Transverse colon (tissue), 4 donors: ENCODE measurements at regions not wholly inside any gene's neighbourhood (a gene's known extent, or its start where the extent isn't known, plus 50 kb on each side); places are given as distances from the start of the nearest gene placed in this dataset.

Experiments
- DNase-seq: peaks from one replicate; pipeline ENCODE4 v3.0.0-alpha.2; 2019
- H3K27ac ChIP-seq, 4 donors: fragments of 200-600 bp; sonication (generic); 2 replicates each; pipeline ENCODE4 v1.5.1; 2016 to 2018; ENCODE audit warnings: inconsistent platforms in 4 of 4
- H3K27me3 ChIP-seq: fragments of 200-600 bp; sonication (generic); 2 replicates; pipeline ENCODE4 v1.5.1; 2017; ENCODE audit warnings: inconsistent platforms
- H3K36me3 ChIP-seq, 4 donors: fragments of 200-600 bp; sonication (generic); 2 replicates each; pipeline ENCODE4 v1.5.1; 2017 to 2019; ENCODE audit warnings: inconsistent platforms in 4 of 4
- H3K4me1 ChIP-seq, 4 donors: fragments of 200-600 bp; sonication (generic); 2 replicates each; pipeline ENCODE4 v1.5.1; 2017 to 2020; ENCODE audit warnings: inconsistent platforms in 4 of 4
- H3K4me3 ChIP-seq, 4 donors: fragments of 200-600 bp; sonication (generic); 1 replicate in 1 of 4; 2 replicates in 3 of 4; pipeline versions ENCODE4 v1.5.1 to v1.6.1; 2017 to 2019; ENCODE audit warnings: inconsistent platforms in 4 of 4
- H3K9me3 ChIP-seq, 2 donors: fragments of 200-600 bp; sonication (generic); 2 replicates each; pipeline ENCODE4 v1.5.1; 2017 to 2019; ENCODE audit warnings: inconsistent platforms in 2 of 2
- CTCF ChIP-seq, 5 experiments: fragments of 200-600 bp in 3 of 5; fragments of 450-650 bp in 2 of 5; sonication (generic) in 3 of 5; IDR thresholded peaks; 1 replicate in 2 of 5; 2 replicates in 3 of 5; pipeline ENCODE4 v1.5.1; 2016 to 2017; ENCODE audit warnings: antibody characterized with exemption in 5 of 5, inconsistent platforms in 3 of 5, mild to moderate bottlenecking in 2 of 5, moderate library complexity in 1 of 5
- EP300 ChIP-seq: sonication (generic); formaldehyde crosslinking; IDR thresholded peaks from one replicate; pipeline ENCODE4 v1.6.1; 2017; ENCODE audit warnings: antibody characterized with exemption, low read depth
- POLR2A ChIP-seq: fragments of 450-650 bp; IDR thresholded peaks from one replicate; pipeline ENCODE4 v1.6.1; 2016; ENCODE audit warnings: antibody characterized with exemption, mild to moderate bottlenecking, moderate library complexity
- POLR2AphosphoS5 ChIP-seq, 3 donors: sonication (generic); formaldehyde crosslinking; IDR thresholded peaks; one replicate each; pipeline ENCODE4 v1.6.1; 2016; ENCODE audit warnings: antibody characterized with exemption in 3 of 3
- WGBS, 2 donors: methylation state at CpG; one replicate each; pipeline ENCODE4 v1.1.5; 2018; ENCODE audit warnings: low coverage in 1 of 2; 5-methylcytosine and 5-hydroxymethylcytosine counted together
- in situ Hi-C, 4 donors: fragments of 200-750 bp; cut with MboI; loops; one replicate each; pipeline versions ENCODE4 v1.15.0 to v1.15.1; 2017; ENCODE audit warnings: low sequenced_read_pairs in 3 of 4, low pct_ligation_motif_present in 1 of 4, low pct_unique_long_range_greater_than_20kb in 1 of 4
- intact Hi-C: fragments of 100-400 bp; cut with DNase I; formaldehyde crosslinking; loops from one replicate; pipeline ENCODE4 v1.15.1; 2023; ENCODE audit warnings: low total_unique reads

- peaks cover 58 to 77% (median 64%) of the 10 kb centered on the region in 4 donors for H3K4me1 ChIP-seq
- 0 to 20% methylated on average over 1 to 17 of the region's 47 CpGs for WGBS, 2 donors
Observed at GRCh38 chr12:124517260-124518050, 50.0 kb downstream of the NCOR2 start.

GRCh38 chr12:124516850-124517249 lies 50.6 kb downstream of the NCOR2 start:
- intact Hi-C loops (loop anchor here (5.0 to 10.0 kb wide), 3 partner anchors 35 to 152 kb away; partner anchors contain the start of gene NCOR2), in situ Hi-C loops (loop anchor here in 1 of 4 donors (10.0 kb wide), 1 partner anchor 48 kb away; the partner anchor contains the start of gene NCOR2)
- Histone ChIP-seq H3K4me3 (peak overlapping the region; percentile 22 to 50 (median 38)), H3K27ac (peak overlapping the region; percentile 96 to 100 (median 98)), H3K9me3 (no peaks in the 10 kb centered on the region), H3K36me3 (no peaks in the 10 kb centered on the region), H3K27me3 (no peaks in the 10 kb centered on the region), H3K4me1 (peaks cover 60 to 83% (median 69%) of the 10 kb centered on the region in 4 donors)
- DNase-seq = no peak
- TF ChIP-seq POLR2AphosphoS5 (IDR thresholded peaks at IDR 0.05) (no peak), POLR2A (no peak), CTCF (IDR thresholded peaks at IDR 0.05) (no peak), EP300 (no peak)
- 50 to 80% methylated on average over 1 to 6 of the region's 6 CpGs for WGBS, 2 donors

More at GRCh38 chr12:124517260-124518050, 50.0 kb downstream of the NCOR2 start:
- Histone ChIP-seq H3K36me3 (no peaks in the 10 kb centered on the region), H3K27ac (peak overlapping the region; percentile 96 to 100 (median 98)), H3K4me3 (peak overlapping the region; percentile 22 to 50 (median 38)), H3K9me3 (no peaks in the 10 kb centered on the region), H3K27me3 (no peaks in the 10 kb centered on the region)
- peak; percentile 70 for DNase-seq
- peak; percentile 35 to 59 (median 37) for TF ChIP-seq POLR2AphosphoS5 (IDR thresholded peaks at IDR 0.05)
- TF ChIP-seq EP300 = no peak
- in situ Hi-C loops = loop anchor here in 1 of 4 donors (10.0 kb wide), 1 partner anchor 47 kb away; the partner anchor contains the start of gene NCOR2
- intact Hi-C loops = loop anchor here (5.0 to 10.0 kb wide), 3 partner anchors 35 to 153 kb away; partner anchors contain the start of gene NCOR2

GRCh38 chr12:124515981-124516380 lies 51.4 kb downstream of the NCOR2 start:
- in situ Hi-C loops = loop anchor here in 1 of 4 donors (10.0 kb wide), 1 partner anchor 49 kb away; the partner anchor contains the start of gene NCOR2
- Histone ChIP-seq H3K9me3 (no peaks in the 10 kb centered on the region), H3K36me3 (no peaks in the 10 kb centered on the region), H3K27ac (peak overlapping the region; percentile 96 to 100 (median 98)), H3K4me3 (no peak overlapping the region), H3K27me3 (no peaks in the 10 kb centered on the region), H3K4me1 (peaks cover 60 to 85% (median 69%) of the 10 kb centered on the region in 4 donors)
- 73% methylated on average over 13 of the region's 15 CpGs; no CpG with 5 or more reads in 1 of the 2 donors for WGBS, 2 donors
- intact Hi-C loops = loop anchor here (5.0 to 10.0 kb wide), 3 partner anchors 36 to 151 kb away; partner anchors contain the start of gene NCOR2
- DNase-seq = no peak
- TF ChIP-seq POLR2AphosphoS5 (IDR thresholded peaks at IDR 0.05) (no peak), EP300 (no peak), CTCF (IDR thresholded peaks at IDR 0.05) (no peak), POLR2A (no peak)

GRCh38 chr12:124514996-124515932 lies 52.1 kb downstream of the NCOR2 start:
- TF ChIP-seq CTCF (IDR thresholded peaks at IDR 0.05) (no peak), EP300 (no peak), POLR2AphosphoS5 (IDR thresholded peaks at IDR 0.05) (no peak), POLR2A (no peak)
- intact Hi-C loops (loop anchor here (5.0 to 10.0 kb wide), 3 partner anchors 37 to 150 kb away; partner anchors contain the start of gene NCOR2), in situ Hi-C loops (loop anchor here in 1 of 4 donors (10.0 kb wide), 1 partner anchor 50 kb away; the partner anchor contains the start of gene NCOR2)
- no peak for DNase-seq
- Histone ChIP-seq H3K4me3 (no peak overlapping the region), H3K27me3 (no peaks in the 10 kb centered on the region), H3K36me3 (no peaks in the 10 kb centered on the region), H3K4me1 (peaks cover 55 to 85% (median 66%) of the 10 kb centered on the region in 4 donors), H3K9me3 (no peaks in the 10 kb centered on the region), H3K27ac (peak overlapping the region; percentile 96 to 100 (median 98))
- WGBS, 2 donors = 87 to 94% methylated on average over 8 to 18 of the region's 19 CpGs
